DND-41 (cell line): ENCODE measurements at regions not wholly inside any gene's neighbourhood (a gene's known extent, or its start where the extent isn't known, plus 50 kb on each side); places are given as distances from the start of the nearest gene placed in this dataset.

Source experiments
- ATAC-seq: fragments of 200-7000 bp; cut with Tn5 transposase; 3 replicates; pipeline ENCODE4 v1.9.1; 2021; ENCODE audit warnings: low read depth; ENCODE audit not compliant: insufficient read depth
- DNase-seq: peaks from one replicate; pipeline ENCODE4 v3.0.0-alpha.2; 2020
- H2AFZ ChIP-seq: 2 replicates; pipeline ENCODE4 v1.6.0; 2012; ENCODE audit warnings: low read depth, low read length
- H3K27ac ChIP-seq: 2 replicates; pipeline ENCODE4 v1.5.1; 2012; ENCODE audit warnings: low read length, inconsistent platforms
- H3K27me3 ChIP-seq: fragments of 200-600 bp; sonication (generic); 2 replicates; pipeline ENCODE4 v1.6.0; 2012; ENCODE audit warnings: low read length, mild to moderate bottlenecking, inconsistent platforms; ENCODE audit not compliant: insufficient read depth, poor library complexity
- H3K36me3 ChIP-seq: 2 replicates; pipeline ENCODE4 v1.5.1; 2012; ENCODE audit warnings: low read length, inconsistent platforms; ENCODE audit not compliant: insufficient read depth
- H3K4me1 ChIP-seq: 2 replicates; pipeline ENCODE4 v1.5.1; 2012; ENCODE audit warnings: mild to moderate bottlenecking, low read length; ENCODE audit not compliant: insufficient read depth
- H3K4me2 ChIP-seq: 2 replicates; pipeline ENCODE4 v1.6.0; 2012; ENCODE audit warnings: mild to moderate bottlenecking, moderate library complexity, low read length, inconsistent platforms; ENCODE audit not compliant: insufficient read depth
- H3K4me3 ChIP-seq, 2 experiments: fragments of 200-600 bp in 1 of 2; shearing (Covaris generic) in 1 of 2; 2 replicates each; pipeline ENCODE4 v1.5.1; 2012 to 2016; ENCODE audit warnings: inconsistent platforms in 2 of 2, low read length in 2 of 2, mild to moderate bottlenecking in 2 of 2, low read depth in 1 of 2, moderate library complexity in 1 of 2
- H3K79me2 ChIP-seq: 2 replicates; pipeline ENCODE4 v1.6.0; 2012; ENCODE audit warnings: low read length, inconsistent platforms; ENCODE audit not compliant: insufficient read depth
- H3K9ac ChIP-seq: 2 replicates; pipeline ENCODE4 v1.6.0; 2012; ENCODE audit warnings: low read depth, mild to moderate bottlenecking, inconsistent platforms, low read length, moderate library complexity
- H3K9me3 ChIP-seq: 2 replicates; pipeline ENCODE4 v1.5.1; 2012; ENCODE audit warnings: low read length, moderate library complexity, mild to moderate bottlenecking, inconsistent platforms; ENCODE audit not compliant: insufficient read depth, severe bottlenecking
- H4K20me1 ChIP-seq: 2 replicates; pipeline ENCODE4 v1.6.0; 2012; ENCODE audit warnings: low read length; ENCODE audit not compliant: insufficient read depth
- EZH2 ChIP-seq: IDR thresholded peaks from 3 replicates; pipeline ENCODE4 v1.6.1; 2012; ENCODE audit warnings: borderline replicate concordance, low read depth, mild to moderate bottlenecking, moderate library complexity, low read length, inconsistent platforms; ENCODE audit not compliant: severe bottlenecking
- TF ChIP-seq, protein P1 (sequence below): IDR thresholded peaks from 2 replicates; pipeline ENCODE4 v1.5.1; 2012; ENCODE audit warnings: borderline replicate concordance, low read length, moderate library complexity, mild to moderate bottlenecking; ENCODE audit not compliant: poor library complexity, severe bottlenecking; ENCODE audit errors: extremely low read depth

DNA sequence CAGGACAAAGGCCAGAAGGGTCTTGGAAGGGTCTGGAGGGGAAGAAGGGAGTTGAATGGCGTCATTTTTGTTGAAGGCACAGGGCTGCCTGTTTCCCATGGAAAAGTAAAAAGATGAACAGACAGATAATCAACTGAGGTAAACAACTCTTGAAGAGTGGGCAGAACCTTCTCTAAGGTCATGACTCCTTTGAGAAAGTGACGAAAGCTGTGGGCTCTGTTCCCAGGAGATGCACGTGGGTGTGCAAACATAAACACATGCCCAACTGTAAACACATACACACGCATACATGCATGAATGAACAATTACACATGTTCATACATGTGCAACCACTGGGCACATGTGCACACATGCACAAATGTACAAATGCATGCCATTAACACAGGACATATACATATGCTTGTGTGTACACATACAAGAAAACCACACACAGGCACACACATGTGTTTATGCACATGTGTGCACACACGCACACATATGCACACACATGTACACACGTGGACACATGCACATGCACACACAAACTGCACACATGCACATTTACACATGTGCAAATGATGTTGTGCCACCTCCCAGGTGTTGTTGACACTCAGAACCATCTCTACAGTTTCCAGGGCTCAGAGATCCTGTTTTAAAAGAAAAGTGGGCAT lies 143.3 kb downstream of the GADD45G start:
- H3K36me3 ChIP-seq: no peaks in the 10 kb centered on the region
- H3K79me2 ChIP-seq: no peaks in the 10 kb centered on the region
- TF ChIP-seq, protein P1, sequence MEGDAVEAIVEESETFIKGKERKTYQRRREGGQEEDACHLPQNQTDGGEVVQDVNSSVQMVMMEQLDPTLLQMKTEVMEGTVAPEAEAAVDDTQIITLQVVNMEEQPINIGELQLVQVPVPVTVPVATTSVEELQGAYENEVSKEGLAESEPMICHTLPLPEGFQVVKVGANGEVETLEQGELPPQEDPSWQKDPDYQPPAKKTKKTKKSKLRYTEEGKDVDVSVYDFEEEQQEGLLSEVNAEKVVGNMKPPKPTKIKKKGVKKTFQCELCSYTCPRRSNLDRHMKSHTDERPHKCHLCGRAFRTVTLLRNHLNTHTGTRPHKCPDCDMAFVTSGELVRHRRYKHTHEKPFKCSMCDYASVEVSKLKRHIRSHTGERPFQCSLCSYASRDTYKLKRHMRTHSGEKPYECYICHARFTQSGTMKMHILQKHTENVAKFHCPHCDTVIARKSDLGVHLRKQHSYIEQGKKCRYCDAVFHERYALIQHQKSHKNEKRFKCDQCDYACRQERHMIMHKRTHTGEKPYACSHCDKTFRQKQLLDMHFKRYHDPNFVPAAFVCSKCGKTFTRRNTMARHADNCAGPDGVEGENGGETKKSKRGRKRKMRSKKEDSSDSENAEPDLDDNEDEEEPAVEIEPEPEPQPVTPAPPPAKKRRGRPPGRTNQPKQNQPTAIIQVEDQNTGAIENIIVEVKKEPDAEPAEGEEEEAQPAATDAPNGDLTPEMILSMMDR: no peak
- TF ChIP-seq EZH2: no peak
- no peak overlapping the region for H2AFZ ChIP-seq
- no peak overlapping the region for H3K4me2 ChIP-seq
- H4K20me1 ChIP-seq: no peaks in the 10 kb centered on the region; the same call in 1 of the 2 replicates
- H3K9me3 ChIP-seq: no peaks in the 10 kb centered on the region
- H3K4me1 ChIP-seq: peaks cover 41% of the 10 kb centered on the region
- H3K27ac ChIP-seq: peak overlapping the region; percentile 56; the same call in 1 of the 2 replicates
- no peak for ATAC-seq
- H3K4me3 ChIP-seq: no peak overlapping the region
- H3K9ac ChIP-seq: no peak overlapping the region
- DNase-seq: no peak
- H3K27me3 ChIP-seq: no peaks in the 10 kb centered on the region

DNA sequence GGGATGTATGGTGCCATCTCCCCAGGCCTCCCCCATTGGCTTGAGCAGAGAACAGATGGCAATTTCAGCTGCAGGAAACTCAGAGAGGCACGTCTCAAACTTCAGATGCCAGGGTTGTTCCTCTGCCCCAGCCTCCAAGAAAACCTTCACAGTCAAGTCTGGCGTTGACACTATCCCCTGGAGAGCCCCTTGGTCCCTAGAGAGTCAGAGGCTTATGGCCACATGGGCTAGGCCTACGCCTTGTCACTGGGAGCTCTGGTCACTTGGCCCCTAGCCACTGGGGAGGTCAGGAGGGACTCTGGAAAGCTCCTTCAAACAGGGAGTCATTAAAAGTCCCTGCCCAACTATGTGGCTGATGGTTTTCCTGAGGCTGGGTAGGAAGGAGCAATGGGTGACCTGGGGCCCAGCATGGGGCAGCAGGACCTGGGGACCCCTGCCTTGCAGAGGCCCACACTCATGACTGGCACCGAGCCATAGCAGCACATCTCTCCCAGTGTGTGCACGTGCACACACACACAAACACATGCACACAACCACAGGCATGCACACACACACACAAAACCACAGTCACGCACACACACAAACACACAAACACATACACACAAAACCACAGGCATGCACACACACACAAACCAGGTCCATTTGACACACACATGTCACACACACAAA lies 144.2 kb downstream of the GADD45G start:
- H3K36me3 ChIP-seq: no peaks in the 10 kb centered on the region
- H2AFZ ChIP-seq: no peak overlapping the region
- H3K9me3 ChIP-seq: no peaks in the 10 kb centered on the region
- peaks cover 33% of the 10 kb centered on the region for H3K4me1 ChIP-seq
- no peak overlapping the region for H3K4me3 ChIP-seq
- no peak overlapping the region for H3K4me2 ChIP-seq
- no peaks in the 10 kb centered on the region; the same call in 1 of the 2 replicates for H4K20me1 ChIP-seq
- H3K9ac ChIP-seq: no peak overlapping the region
- peak overlapping the region; percentile 56; the same call in 1 of the 2 replicates for H3K27ac ChIP-seq
- TF ChIP-seq, protein P1: no peak
- TF ChIP-seq EZH2: no peak
- DNase-seq (no peak), ATAC-seq (no peak)
- no peaks in the 10 kb centered on the region for H3K27me3 ChIP-seq
- H3K79me2 ChIP-seq: no peaks in the 10 kb centered on the region

DNA sequence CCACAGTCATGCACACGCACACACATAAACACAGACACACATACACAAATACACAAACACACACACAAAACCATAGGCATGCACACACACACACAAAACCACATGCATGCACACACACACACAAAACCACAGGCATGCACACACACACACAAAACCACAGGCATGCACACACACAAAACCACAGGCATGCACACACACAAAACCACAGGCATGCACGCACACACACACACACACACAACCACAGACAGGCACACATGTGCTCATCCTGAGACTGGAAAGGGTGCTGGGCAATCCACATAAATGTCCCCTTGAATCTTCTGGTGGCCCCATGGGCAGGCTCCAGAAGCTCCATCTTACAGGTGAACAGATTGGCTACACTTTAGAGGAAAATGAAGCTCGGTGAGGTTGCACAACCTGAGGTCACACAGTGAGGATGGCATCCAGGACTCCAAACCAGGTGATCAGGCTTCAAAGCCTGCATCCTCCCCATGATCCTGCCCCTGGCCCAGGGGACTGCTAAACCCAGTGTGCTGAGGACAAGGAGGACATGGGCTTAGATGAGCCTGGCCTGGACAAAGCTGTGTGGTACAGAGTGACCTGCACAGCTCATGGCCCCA lies 144.8 kb downstream of the GADD45G start:
- Histone ChIP-seq H2AFZ (no peak overlapping the region), H3K4me2 (no peak overlapping the region), H3K9ac (no peak overlapping the region), H3K27ac (no peak overlapping the region; the same call in 1 of the 2 replicates), H3K36me3 (no peaks in the 10 kb centered on the region), H3K27me3 (no peaks in the 10 kb centered on the region), H4K20me1 (no peaks in the 10 kb centered on the region), H3K4me3 (no peak overlapping the region), H3K4me1 (peaks cover 27% of the 10 kb centered on the region), H3K79me2 (no peaks in the 10 kb centered on the region), H3K9me3 (no peaks in the 10 kb centered on the region)
- peak; percentile 27; the same call in 2 of the 3 replicates for ATAC-seq
- TF ChIP-seq EZH2: no peak
- TF ChIP-seq, protein P1: no peak
- DNase-seq: peak; percentile 21
